H9 (cell line): ENCODE measurements at regions not wholly inside any gene's neighbourhood (a gene's known extent, or its start where the extent isn't known, plus 50 kb on each side); places are given as distances from the start of the nearest gene placed in this dataset.

Experiments
- DNase-seq: peaks from one replicate; pipeline ENCODE4 v3.0.0-alpha.2; 2017
- H2AFZ ChIP-seq: one replicate; pipeline ENCODE4 v1.6.1; 2013; ENCODE audit warnings: mild to moderate bottlenecking, low read length, control low read depth, moderate library complexity
- H2AK5ac ChIP-seq: 2 replicates; pipeline ENCODE4 v1.6.1; 2013; ENCODE audit warnings: low read length, control low read depth, mixed read lengths; ENCODE audit not compliant: insufficient read length
- H2BK120ac ChIP-seq: one replicate; pipeline ENCODE4 v1.6.1; 2013; ENCODE audit warnings: low read depth, mild to moderate bottlenecking, low read length, control low read depth, inconsistent platforms; ENCODE audit not compliant: poor library complexity, severe bottlenecking
- H2BK12ac ChIP-seq: 2 replicates; pipeline ENCODE4 v1.6.1; 2013; ENCODE audit warnings: low read length, control low read depth, mixed read lengths, low read depth; ENCODE audit not compliant: insufficient read length
- H2BK15ac ChIP-seq: 2 replicates; pipeline ENCODE4 v1.6.1; 2013; ENCODE audit warnings: low read depth, low read length, control low read depth
- H2BK20ac ChIP-seq: one replicate; pipeline ENCODE4 v1.6.1; 2013; ENCODE audit warnings: low read depth, mild to moderate bottlenecking, low read length, control low read depth, inconsistent platforms; ENCODE audit not compliant: poor library complexity, severe bottlenecking
- H2BK5ac ChIP-seq: 2 replicates; pipeline ENCODE4 v1.6.1; 2013; ENCODE audit warnings: low read length, control low read depth, mixed read lengths; ENCODE audit not compliant: insufficient read length
- H3K14ac ChIP-seq: 2 replicates; pipeline ENCODE4 v1.6.1; 2013; ENCODE audit warnings: low read length, control low read depth; ENCODE audit not compliant: insufficient read depth
- H3K18ac ChIP-seq: 2 replicates; pipeline ENCODE4 v1.6.1; 2013; ENCODE audit warnings: low read depth, mild to moderate bottlenecking, mixed read lengths, low read length, control low read depth; ENCODE audit not compliant: insufficient read length
- H3K23ac ChIP-seq: 2 replicates; pipeline ENCODE4 v1.6.1; 2013; ENCODE audit warnings: low read length, control low read depth, mixed read lengths, low read depth; ENCODE audit not compliant: insufficient read length
- H3K23me2 ChIP-seq: 2 replicates; pipeline ENCODE4 v1.6.1; 2013; ENCODE audit warnings: low read depth, mild to moderate bottlenecking, mixed read lengths, low read length, control low read depth; ENCODE audit not compliant: insufficient read length, poor library complexity, severe bottlenecking
- H3K27ac ChIP-seq: 2 replicates; pipeline ENCODE4 v1.5.1; 2013; ENCODE audit warnings: low read length, control low read depth, mixed read lengths, low read depth; ENCODE audit not compliant: insufficient read length
- H3K27me3 ChIP-seq: 2 replicates; pipeline ENCODE4 v1.6.1; 2013; ENCODE audit warnings: low read length, control low read depth, inconsistent platforms; ENCODE audit not compliant: insufficient read depth
- H3K4ac ChIP-seq: 2 replicates; pipeline ENCODE4 v1.6.1; 2013; ENCODE audit warnings: low read depth, mild to moderate bottlenecking, control low read depth, inconsistent platforms, low read length, moderate library complexity
- H3K4me1 ChIP-seq: 2 replicates; pipeline ENCODE4 v1.6.1; 2013; ENCODE audit warnings: low read length, control low read depth, inconsistent platforms; ENCODE audit not compliant: insufficient read depth
- H3K4me2 ChIP-seq: 2 replicates; pipeline ENCODE4 v1.6.1; 2013; ENCODE audit warnings: low read length, control low read depth, mixed read lengths; ENCODE audit not compliant: insufficient read length, insufficient read depth
- H3K56ac ChIP-seq: 2 replicates; pipeline ENCODE4 v1.6.1; 2013; ENCODE audit warnings: low read depth, mild to moderate bottlenecking, mixed read lengths, low read length, control low read depth; ENCODE audit not compliant: insufficient read length
- H3K79me1 ChIP-seq: 2 replicates; pipeline ENCODE4 v1.6.1; 2013; ENCODE audit warnings: low read depth, mild to moderate bottlenecking, moderate library complexity, low read length, control low read depth, inconsistent platforms; ENCODE audit not compliant: insufficient read depth, poor library complexity, severe bottlenecking
- H3K79me2 ChIP-seq: 2 replicates; pipeline ENCODE4 v1.6.1; 2013; ENCODE audit warnings: low read length, control low read depth, inconsistent platforms; ENCODE audit not compliant: insufficient read depth
- H3K9ac ChIP-seq: 2 replicates; pipeline ENCODE4 v1.6.1; 2013; ENCODE audit warnings: low read length, control low read depth, mixed read lengths; ENCODE audit not compliant: insufficient read length; ENCODE audit errors: extremely low read depth
- H3K9me3 ChIP-seq: one replicate; pipeline ENCODE4 v1.6.1; 2013; ENCODE audit warnings: low read depth, low read length, inconsistent platforms; ENCODE audit not compliant: control insufficient read depth
- H3T11ph ChIP-seq: one replicate; pipeline ENCODE4 v1.6.1; 2013; ENCODE audit warnings: mild to moderate bottlenecking, low read length, control low read depth, inconsistent platforms
- H4K20me1 ChIP-seq: one replicate; pipeline ENCODE4 v1.6.1; 2013; ENCODE audit not compliant: control insufficient read depth, insufficient read length, insufficient read depth
- H4K5ac ChIP-seq: 2 replicates; pipeline ENCODE4 v1.6.1; 2013; ENCODE audit warnings: low read depth, mild to moderate bottlenecking, mixed read lengths, low read length, control low read depth; ENCODE audit not compliant: insufficient read length
- H4K8ac ChIP-seq: replicated peaks from 2 replicates; pipeline ENCODE4 v1.6.1; 2013; ENCODE audit warnings: low read length, control low read depth, mixed read lengths, low read depth; ENCODE audit not compliant: insufficient read length
- H4K91ac ChIP-seq: 2 replicates; pipeline ENCODE4 v1.6.1; 2013; ENCODE audit warnings: low read depth, mild to moderate bottlenecking, moderate library complexity, mixed read lengths, low read length, control low read depth; ENCODE audit not compliant: insufficient read length
- H3K27ac Mint-ChIP-seq, 3 experiments: 2 replicates in 2 of 3; 3 replicates in 1 of 3; pipeline ENCODE4 v1.8.0; 2020 to 2021; ENCODE audit warnings: mixed read lengths in 3 of 3, mild to moderate bottlenecking in 1 of 3, moderate library complexity in 1 of 3
- H3K27me3 Mint-ChIP-seq: 2 replicates; pipeline ENCODE4 v1.8.0; 2021; ENCODE audit warnings: low read depth, mild to moderate bottlenecking, moderate library complexity, mixed read lengths
- H3K36me3 Mint-ChIP-seq, 3 experiments: 2 replicates in 2 of 3; 3 replicates in 1 of 3; pipeline ENCODE4 v1.8.0; 2020 to 2021; ENCODE audit warnings: low read depth in 3 of 3, mixed read lengths in 3 of 3; ENCODE audit not compliant: insufficient read depth in 1 of 3
- H3K4me1 Mint-ChIP-seq, 2 experiments: 2 replicates each; pipeline ENCODE4 v1.8.0; 2020; ENCODE audit warnings: mixed read lengths in 2 of 2
- H3K4me3 Mint-ChIP-seq, 2 experiments: 2 replicates in 1 of 2; 3 replicates in 1 of 2; pipeline ENCODE4 v1.8.0; 2020 to 2021; ENCODE audit warnings: mild to moderate bottlenecking in 2 of 2, mixed read lengths in 2 of 2, moderate library complexity in 1 of 2
- H3K9me3 Mint-ChIP-seq, 2 experiments: 2 replicates in 1 of 2; 3 replicates in 1 of 2; pipeline ENCODE4 v1.8.0; 2020; ENCODE audit warnings: mild to moderate bottlenecking in 2 of 2, mixed read lengths in 2 of 2, moderate library complexity in 1 of 2
- CTCF ChIP-seq: fragments of 200-600 bp; sonication (generic); conservative IDR thresholded peaks from 3 replicates; pipeline ENCODE4 v1.8.0; 2021; ENCODE audit warnings: antibody characterized with exemption, mild to moderate bottlenecking
- WGBS: extraction: QIAGEN DNeasy Blood & Tissue Kit; methylation state at CpG from one replicate; pipeline ENCODE4 v1.1.7; 2013; ENCODE audit warnings: missing lambda C conversion rate, low lambda C conversion rate, mixed read lengths; ENCODE audit not compliant: insufficient read length; ENCODE audit errors: extremely low coverage; 5-methylcytosine and 5-hydroxymethylcytosine counted together

- Histone ChIP-seq H4K20me1 (no peaks in the 10 kb centered on the region), H3K9ac (no peak overlapping the region), H3K79me1 (no peaks in the 10 kb centered on the region), H4K5ac (no peak overlapping the region), H3K4ac (no peak overlapping the region), H3T11ph (no peak overlapping the region), H3K27ac (no peak overlapping the region), H2AK5ac (no peak overlapping the region), H2BK12ac (no peak overlapping the region), H3K23me2 (no peaks in the 10 kb centered on the region), H4K8ac (no peak overlapping the region), H3K56ac (no peak overlapping the region), H2BK20ac (no peak overlapping the region), H3K23ac (no peak overlapping the region), H3K4me1 (no peaks in the 10 kb centered on the region), H3K9me3 (no peaks in the 10 kb centered on the region), H3K27me3 (no peaks in the 10 kb centered on the region), H2BK15ac (no peak overlapping the region), H3K14ac (no peak overlapping the region), H4K91ac (no peak overlapping the region), H2BK120ac (no peak overlapping the region), H2AFZ (no peak overlapping the region), H3K4me2 (no peak overlapping the region), H3K18ac (no peak overlapping the region), H3K79me2 (no peaks in the 10 kb centered on the region), H2BK5ac (no peak overlapping the region)
- DNase-seq: no peak
- no peak for TF ChIP-seq CTCF
- no peaks in the 10 kb centered on the region; a peak in 1 of 5 replicates for H3K9me3 Mint-ChIP-seq
- H3K4me3 Mint-ChIP-seq: no peak overlapping the region
- no CpG with 5 or more reads among the region's 5 CpGs for WGBS
- H3K27ac Mint-ChIP-seq: peak overlapping the region in 1 of 3 experiments; percentile 44; a peak in 1 of 7 replicates
- peaks cover 9 to 15% of the 10 kb centered on the region in 2 experiments for H3K4me1 Mint-ChIP-seq
- H3K36me3 Mint-ChIP-seq: no peaks in the 10 kb centered on the region
- H3K27me3 Mint-ChIP-seq: no peaks in the 10 kb centered on the region
Measured at GRCh38 chr4:149121023-149121404, 678.8 kb upstream of the NR3C2 start.
